DMS 273 (cell line): ENCODE measurements at regions not wholly inside any gene's neighbourhood (a gene's known extent, or its start where the extent isn't known, plus 50 kb on each side); places are given as distances from the start of the nearest gene placed in this dataset.
"Not testable (repeated sequence)": the region's sequence is repeated elsewhere in the genome, so short reads cannot be mapped to it uniquely, and the experiment has no call there.

Source experiments
- DNase-seq: peaks from one replicate; lab custom pipeline; 2025; ENCODE audit not compliant: unreplicated experiment; lab: John Stamatoyannopoulos, UW

DNA sequence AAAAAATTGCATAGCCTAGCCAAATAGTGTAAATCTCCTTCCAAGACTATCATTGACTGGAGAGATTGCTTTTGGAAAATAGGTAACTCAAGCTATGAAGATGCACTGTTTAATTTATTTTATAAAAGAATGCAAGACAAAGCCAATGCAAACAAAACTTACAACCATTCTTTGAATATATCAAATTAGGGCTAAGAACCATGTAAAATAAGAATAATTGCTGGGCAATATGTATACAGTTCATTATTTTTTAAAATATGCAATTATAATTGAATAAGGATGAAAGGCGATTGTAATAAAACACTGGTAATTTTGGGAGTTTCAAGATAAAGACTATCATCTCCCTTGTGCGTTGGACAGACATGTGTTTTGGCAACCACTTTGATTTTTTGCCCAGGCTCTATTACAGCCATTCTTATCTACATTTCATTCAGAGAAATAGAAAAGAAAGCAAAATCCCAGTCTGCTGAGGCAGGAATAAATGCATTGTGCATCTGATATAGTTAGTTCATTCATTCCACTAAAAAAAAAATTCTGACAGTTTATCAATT, 242.3 kb upstream of the ROBO1 start:
- DNase-seq = no peak

DNA sequence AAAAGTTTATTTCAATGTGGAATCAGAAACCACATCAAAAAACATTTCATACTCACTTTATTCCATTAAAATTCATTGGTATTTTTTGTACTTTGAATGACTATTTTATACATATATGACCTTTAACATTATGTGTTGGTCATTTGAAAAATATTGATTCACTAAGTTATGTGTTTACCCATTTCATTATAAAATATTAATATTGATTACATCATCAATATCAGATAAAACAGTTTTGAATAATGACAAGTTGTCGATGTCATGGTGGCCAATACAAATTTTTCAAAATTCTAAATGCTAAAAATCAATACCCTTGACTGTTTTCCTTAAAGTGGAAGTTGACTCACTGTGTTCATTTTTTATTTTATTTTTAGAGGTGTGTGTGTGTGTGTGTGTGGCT, 239.7 kb upstream of the ROBO1 start:
- DNase-seq = no peak

DNA sequence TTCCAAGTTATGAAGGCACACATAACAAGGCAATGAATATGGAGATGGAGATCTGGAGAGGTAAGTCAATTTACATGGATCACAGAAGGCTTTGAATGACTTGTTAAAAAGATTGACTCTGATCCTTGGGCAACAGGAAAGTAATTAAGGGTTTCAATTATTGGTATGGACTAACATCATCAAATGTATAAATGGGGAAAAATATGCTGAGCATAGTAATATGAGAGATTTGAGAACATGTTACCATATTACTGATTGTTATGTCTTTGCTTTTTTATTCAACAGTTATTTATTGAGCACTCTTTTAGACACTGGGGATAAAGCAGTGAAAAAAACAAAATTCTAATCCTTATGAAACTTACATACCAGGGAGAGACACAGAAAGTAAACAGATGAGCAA, 238.5 kb upstream of the ROBO1 start:
- no peak for DNase-seq

DNA sequence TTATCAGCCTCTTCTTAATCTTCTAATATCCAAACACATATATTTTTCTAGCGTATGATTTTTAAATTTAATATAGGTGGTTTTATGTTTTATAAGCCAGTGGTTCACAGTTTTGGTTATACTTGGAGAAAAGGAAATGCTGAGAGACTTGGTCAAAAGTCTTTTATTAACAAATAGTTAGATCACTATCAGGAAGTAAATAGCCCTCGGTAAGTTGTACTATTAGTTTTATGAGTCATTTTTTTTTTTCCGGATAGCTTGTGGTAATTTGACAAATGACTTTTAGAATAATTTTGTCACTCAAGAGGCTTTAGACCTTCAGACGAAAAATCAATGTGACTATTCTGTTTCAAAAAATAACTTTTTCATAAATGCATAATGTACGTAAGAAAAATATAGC, 232.2 kb upstream of the ROBO1 start:
- no peak for DNase-seq

DNA sequence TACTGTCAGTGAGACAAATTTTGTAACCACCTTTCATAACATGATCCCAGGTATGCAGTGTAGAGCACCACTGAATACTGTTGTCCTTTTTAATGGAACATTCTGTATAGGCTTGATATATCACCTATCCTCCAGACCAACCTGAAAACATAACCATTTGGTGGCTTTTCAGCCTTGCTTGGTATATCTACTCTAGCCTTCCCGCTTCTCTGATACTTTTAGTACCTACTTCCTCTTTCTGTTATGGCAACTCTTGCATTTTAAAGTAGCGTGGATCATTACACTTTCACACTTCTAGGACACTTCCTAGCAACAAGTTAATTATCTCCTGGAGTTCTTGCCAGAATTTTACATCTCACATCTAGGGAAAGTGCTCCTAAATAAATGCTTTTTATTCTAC, 226.6 kb upstream of the ROBO1 start:
- no peak for DNase-seq

DNA sequence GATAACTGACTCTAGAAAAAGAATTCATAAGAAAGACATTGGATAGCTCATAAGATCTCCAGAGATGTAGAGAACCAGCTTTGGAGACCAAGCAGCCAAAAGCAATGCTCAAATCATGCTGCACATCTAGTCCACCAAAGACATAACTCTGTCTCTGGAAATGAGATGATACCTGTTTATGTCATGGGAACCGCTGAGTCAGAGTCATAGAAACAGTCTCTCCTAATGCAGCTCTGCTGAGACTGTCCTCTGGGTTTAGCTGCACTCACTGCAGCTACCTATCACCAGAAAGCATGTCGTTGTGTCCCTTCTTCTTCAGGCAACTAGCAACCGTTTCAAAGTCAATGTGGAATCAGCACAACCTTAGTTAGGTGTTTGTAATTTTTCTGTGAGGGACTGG, 218.5 kb upstream of the ROBO1 start:
- DNase-seq = no peak

DNA sequence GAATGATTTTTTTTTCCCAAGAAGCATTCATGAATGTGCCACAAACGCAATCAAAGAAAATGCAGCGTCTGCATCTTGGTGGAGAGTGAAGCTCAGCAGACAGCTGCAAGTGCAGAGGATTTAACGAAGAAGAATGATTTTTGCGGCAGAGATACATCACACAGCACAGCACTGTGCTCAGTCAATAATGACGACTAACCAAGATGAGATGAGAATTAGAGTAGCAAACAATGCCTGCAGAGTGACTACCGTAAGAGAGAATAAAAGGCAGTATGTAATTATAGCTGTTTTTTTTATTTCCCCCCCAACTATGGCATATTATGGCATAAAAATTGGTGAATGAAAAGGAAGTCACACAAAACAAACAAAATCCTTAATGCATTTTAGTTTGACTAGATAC, 218.0 kb upstream of the ROBO1 start:
- no peak for DNase-seq

DNA sequence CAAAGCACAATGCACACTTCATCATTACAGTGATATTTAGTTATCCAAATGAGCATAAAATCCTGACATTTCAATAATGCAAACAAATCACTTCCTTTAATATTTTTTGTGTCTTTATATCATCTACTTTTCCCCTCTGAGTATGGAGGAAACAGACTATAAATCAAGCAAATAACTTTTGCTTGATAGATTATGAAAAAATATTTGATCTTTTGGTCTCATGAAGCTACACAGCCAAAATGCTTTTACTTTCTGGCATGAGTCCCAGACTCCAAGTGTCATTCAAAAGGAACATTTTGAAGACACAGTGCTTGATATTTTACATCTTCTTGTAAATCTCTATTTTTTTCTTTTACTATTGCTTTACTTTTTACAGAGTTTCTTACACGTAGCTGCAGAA, 215.3 kb upstream of the ROBO1 start:
- no peak for DNase-seq

DNA sequence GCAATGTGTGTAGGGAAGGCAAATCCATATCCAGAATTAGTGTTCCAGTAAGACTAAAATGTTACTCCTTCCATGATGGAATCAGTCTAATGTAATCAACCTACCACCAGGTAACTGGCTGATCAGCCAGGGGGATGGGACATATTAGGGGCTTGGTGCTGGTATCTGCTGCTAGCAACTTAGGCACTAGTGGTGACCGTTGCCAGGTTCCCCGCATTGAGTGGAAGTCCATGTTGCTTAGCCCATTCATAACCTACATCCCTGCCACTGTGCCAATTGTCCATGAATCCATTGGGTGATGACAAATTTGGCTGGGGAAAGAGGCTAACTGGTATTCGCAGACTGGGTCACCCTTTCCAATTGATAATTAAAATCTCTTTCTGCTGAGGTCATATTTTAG, 212.2 kb upstream of the ROBO1 start:
- no peak for DNase-seq

DNA sequence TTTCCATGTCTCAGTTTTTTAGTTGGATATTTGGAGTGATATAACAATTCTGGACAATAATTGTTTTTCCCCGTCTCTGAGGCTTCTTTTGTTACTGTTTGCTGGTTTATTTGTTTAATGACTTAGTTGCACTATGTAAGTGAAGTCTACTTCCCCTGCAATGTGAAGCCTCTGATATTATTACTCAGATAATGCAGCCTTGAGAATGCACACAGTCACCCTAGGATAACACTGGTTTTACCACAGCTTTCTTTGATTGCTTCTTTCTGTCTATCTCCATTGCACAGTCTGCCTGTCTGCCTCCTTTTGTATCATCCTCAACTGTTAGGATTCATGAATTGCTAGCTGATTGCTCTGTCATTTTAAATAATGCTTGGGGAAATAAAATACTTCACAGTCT, 208.7 kb upstream of the ROBO1 start:
- no peak for DNase-seq

DNA sequence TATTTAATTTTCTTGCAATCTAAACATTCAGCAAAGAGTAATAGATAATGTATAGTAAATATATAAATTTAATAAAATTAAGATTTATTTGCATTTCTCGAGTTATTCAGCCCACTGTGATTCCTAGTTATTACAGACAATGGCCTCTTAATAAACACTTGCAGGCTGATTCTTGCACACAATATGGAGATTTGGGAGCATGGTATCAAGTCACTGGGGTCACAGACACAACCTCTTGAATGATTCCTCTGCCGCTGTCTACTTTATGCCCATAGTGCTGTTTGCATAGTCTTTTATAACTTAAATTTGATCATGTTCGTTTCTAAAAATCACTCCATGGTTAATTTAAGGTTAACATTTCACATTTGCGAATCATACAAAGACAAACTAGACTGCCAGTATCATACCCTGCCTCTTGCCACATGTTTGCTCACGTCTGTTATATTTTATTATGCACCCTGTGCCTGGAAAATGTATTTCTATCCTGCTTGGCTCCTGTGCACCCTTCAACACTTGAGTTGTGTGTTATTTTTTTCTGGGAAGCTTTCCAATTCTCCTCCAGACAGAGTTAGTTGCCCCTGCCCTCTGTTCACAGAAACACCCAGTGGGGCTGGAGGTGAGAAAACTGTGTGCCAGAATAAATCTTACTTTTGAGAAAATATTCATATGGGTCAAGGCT, 206.3 kb upstream of the ROBO1 start:
- no peak for DNase-seq

DNA sequence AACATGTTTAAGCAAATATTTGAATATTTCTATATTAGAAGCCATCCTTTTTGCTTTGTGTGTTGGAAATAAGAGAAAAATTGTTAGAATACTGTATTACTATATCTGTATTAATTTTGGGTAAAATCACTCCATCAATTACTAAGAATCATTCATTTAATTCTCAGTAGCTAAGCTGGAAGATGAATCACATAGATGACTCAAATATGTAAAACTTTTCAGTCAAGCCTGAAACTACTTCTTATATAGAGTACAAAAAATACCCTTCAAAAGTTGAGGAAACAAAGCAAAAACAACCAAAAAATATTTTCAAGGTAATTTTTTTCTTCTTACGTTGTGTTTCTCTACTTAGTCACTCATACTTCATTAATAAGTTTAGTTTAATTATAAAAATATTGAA, 205.7 kb upstream of the ROBO1 start:
- no peak for DNase-seq

DNA sequence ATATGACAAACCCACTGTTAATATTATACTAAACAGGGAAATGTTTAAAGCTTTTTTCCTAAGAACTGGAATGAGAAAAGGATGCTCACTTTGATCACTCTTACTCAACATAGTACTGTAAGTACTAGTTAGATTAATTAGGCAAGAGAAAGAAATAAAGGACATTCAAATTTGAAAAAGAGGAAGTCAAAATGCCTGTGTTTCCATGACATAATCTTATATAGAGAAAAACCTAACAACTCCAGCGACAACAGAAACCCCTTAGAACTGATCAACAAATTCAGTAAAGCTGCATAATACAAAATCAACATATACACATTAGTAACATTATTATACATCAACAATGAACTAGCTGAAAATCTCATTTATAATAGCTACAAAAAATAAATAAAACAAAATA, 200.6 kb upstream of the ROBO1 start:
- DNase-seq = no peak

DNA sequence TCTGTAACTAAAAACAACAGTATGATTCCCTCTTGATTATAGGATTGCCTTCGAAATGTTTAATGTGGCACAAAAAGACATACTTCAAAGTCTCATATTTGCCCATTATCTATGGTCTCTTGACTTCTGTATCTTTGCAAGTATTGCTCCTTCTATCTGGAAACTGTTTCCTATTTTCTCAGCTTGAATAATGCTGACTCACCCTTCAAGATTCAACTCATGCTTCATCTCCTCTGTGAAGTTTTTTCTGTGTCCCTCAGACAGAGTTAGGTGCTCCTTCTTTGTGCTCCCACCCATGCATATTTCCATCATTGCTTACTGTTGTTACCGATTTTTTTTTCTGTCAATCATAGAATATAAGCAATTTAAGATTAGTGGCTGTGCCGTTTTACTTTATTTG, 192.8 kb upstream of the ROBO1 start:
- no peak for DNase-seq

DNA sequence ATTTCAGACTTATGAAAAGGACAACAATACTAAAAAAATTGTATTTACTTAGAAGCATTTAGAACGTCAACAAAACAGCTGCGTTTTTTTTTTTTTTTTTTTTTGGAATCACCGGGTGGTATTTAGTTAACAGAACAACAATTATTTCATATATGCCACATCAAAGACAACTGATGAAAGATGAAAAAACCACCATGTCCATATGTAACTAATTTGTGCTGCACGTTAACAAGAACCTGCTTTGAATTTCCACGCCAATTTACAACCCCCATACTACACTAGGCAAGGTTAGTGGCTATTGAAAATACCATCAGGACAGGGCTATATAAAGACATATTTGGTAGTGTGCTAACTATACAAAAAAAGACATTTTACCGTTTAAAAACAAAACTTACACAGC, 189.3 kb upstream of the ROBO1 start:
- DNase-seq = no peak

DNA sequence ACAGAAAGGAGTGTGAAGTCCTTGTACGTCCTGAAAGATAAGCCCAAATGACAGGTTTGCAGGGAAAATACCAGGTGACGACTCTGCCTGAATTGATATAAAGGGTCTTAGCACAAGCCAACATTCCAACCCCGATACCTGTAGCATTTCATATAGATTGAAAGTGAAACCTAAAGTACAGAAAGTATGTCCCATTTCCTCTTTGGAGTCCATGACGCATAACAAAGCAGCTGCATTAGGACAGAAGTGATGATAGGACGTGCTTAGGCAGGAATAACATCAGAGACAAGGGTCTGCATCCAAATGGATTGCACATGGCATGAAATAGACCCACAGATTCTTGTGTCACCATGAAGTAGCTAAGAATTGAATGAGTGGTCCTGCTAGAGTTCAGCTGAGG, 187.0 kb upstream of the ROBO1 start:
- DNase-seq = no peak

DNA sequence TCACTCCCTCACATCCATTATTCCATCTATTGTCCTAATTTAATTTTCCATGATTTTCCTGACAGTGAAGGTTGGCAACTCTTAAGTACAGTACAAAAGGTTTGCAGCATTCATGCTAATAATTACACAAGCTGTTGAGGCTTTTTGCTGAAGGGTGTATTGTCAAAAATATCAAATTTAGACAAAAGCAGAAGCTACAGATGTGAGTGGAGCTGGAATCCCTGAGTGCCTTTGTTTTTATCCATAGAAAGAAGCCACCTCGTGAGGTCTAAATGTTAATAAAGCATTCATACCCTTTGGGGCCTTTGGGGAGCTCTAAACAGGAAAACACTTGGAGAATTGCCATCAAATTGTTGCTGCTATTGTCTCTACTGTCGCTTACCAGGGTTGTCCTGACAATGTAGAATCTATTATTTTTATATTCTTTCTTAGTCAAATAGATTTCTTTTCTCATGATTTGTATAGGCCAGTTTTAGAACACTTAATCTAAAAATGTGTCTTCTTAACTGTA, 185.8 kb upstream of the ROBO1 start:
- no peak for DNase-seq

DNA sequence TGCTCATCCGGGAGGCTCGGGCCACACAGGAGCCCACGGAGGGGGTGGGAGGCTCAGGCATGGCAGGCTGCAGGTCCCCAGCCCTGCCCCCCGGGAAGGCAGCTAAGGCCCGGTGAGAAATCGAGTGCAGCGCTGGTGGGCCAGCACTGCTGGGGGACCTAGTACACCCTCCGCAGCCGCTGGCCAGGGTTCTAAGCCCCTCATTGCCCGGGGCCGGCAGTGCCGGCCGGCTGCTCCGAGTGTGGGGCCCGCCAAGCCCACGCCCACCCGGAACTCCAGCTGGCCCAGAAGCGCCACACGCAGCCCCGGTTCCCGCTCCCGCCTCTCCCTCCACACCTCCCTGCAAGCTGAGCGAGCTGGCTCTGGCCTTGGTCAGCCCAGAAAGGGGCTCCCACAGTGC, 183.6 kb upstream of the ROBO1 start:
- not testable (repeated sequence) for DNase-seq

DNA sequence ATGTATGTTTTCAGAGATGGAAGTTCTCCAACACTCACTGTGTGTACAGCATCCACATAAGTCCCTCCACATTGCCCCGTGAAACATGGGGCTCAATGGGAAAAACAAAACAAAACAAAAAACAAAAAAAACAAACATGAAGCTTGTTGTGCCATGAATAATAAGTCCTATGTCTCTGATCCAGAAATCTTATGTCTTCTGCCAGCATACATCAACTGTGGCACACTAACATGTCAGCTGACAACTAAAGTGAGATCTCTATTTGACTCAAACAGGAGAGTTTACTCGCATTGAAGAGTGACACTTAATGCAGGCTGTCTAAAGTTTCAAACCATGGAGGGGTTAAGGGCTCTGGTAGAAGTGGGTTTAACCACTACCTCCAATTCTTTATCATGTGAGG, 180.2 kb upstream of the ROBO1 start:
- DNase-seq = no peak

DNA sequence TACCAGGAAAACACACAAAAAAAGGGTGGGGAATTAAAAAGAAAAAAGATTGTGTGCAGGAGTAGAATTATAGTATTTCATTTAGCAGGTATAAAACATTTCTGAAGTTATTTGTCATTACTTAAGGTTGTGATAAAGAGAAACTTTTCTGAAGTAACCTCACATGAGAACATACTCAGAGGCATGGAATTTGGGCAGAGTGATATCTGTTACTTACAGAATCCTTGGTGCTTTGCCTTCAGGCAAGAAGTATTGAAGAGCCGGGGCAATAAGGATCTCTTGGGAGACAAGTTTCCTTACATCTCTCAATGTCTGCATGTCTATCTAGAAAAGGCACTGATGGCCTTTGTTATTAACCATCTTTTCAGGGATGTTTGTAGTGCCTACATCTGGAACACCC, 179.7 kb upstream of the ROBO1 start:
- no peak for DNase-seq

DNA sequence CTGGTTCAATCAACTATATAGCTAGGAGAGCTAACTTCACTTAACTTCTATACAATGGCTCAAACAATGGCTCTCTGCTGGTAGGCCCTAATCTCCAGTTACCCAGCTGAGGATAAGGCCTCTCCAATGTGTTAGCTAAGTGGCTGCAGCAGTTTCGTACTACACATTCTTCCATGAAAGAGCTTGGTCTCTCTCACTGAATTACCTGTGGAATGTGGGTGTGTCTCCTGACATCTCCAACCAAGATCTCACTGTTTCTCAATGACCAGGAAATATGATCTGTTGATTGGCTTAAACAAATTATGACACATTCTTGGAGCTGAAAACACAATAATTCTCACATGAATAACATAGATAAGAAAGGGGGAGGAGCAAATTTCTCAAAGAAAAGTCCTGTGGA, 169.8 kb upstream of the ROBO1 start:
- DNase-seq = no peak

DNA sequence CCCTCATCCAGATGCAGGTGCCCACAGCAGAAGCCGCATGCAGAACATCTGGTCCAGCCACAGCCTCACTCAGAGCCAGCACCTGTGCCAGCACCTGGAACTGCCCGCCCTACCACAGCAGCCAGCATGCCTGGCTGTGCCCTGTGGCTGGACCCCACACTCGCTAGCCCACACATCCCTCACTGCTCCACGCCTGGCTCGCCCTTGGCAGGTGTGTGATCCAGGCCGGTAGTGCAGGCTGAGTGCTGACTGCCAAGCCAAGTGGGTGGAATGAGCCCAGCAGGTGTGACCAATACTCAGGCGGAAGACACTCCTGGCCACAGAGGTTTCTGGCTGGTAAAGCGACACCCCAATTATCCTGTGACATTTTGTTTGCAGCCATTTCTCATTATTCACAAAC, 162.4 kb upstream of the ROBO1 start:
- DNase-seq = no peak

DNA sequence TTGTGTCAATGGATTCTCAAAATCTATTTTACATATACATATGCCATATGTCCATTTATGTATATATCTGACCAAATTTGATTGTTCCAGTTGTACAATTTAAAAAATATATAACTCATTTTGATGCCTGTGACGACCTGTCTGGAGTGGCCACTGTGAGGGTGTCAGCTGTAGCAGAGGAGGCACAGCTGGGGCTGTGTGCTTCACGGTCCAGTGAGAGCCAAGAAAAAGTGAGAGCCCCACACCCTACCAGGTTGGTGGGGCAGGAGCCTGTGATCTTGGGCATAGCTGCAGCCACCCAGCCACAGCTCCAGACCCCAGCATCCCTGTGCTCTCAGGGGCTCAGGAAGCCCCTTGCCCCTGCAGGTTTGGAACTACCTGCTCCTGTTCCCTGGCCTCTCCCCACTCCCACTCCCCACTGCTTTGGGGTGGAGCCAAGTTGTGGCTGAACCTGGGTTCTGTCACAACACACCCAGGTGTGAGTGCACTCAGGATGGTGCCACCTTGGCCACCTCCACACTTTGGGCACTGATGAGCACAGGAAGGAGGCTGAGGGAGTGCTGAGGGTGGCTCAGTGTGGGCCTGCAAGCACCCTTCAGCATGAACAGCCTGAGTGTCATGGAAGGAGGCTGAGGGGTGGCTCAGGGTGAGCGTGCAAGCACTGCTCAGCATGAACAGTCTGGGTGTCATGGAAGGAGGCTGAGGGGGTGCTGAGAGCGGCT, 161.1 kb upstream of the ROBO1 start:
- no peak for DNase-seq
